Activated naive CD4-positive, alpha-beta T cell (primary cell): ENCODE measurements at regions not wholly inside any gene's neighbourhood (a gene's known extent, or its start where the extent isn't known, plus 50 kb on each side); places are given as distances from the start of the nearest gene placed in this dataset.
A peak's percentile ranks its signal among the peaks of the same experiment; 100 is the strongest.
"Not testable (repeated sequence)": the region's sequence is repeated elsewhere in the genome, so short reads cannot be mapped to it uniquely, and the experiment has no call there.

Experiments used
- DNase-seq, 4 experiments: peaks; one replicate each; lab custom pipeline; 2025; lab: John Stamatoyannopoulos, UW

DNA sequence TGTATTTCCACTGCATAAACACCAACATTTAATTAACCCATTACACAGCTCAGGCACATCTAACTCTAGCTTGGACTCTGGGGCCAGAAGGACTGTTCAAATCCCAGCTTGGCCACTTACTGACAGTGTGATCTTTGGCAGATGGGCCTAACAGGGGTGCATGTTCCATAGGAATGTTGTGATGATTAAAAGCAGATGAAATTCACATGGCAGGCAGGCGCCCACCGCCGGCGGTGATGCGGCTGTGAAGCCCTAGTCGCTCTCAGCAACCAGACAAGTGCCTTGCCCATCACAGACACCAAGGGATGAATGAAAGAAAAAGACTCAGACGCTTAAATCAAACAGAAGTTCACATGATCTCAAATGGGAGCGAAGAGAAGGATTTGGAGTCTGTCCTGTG lies 84.6 kb upstream of the WSB1 start:
- no peak for DNase-seq

DNA sequence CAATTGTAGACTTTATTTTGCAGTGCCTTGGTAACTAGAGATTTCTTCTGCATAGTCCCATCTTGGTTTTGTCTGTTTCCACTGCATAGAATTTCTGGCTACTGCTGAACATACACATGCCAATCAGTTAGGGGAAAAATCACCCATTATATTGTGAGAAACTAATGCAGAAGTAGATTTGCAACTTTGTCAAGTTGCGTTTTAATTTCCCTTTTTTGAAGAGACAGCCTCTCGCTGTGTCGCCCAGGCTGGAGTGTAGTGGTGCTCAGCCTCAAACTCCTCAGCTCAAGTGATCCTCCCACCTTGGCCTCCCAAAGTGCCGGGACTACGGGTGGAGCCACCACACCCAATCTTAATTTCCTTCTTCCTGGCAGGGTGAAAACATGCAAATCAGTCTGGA lies 83.1 kb upstream of the WSB1 start:
- not testable (repeated sequence) for DNase-seq

DNA sequence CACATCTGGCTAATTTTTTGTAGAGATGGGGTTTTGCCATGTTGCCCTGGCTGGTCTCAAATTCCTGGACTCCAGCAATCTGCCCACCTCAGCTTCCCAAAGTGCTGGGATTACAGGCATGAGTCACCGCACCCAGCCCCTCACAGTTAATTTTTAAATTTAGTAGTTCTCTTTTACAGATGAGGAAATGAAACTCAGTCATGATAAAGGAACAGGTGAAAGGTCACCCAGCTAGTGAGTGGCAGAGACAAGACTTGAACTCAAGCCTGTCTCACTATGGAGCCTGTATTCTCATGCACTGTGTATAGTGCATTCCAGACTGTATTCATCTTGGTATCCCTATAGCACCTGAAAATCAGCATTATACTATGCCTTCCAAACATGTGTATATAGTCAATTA lies 77.1 kb upstream of the WSB1 start:
- no peak for DNase-seq

DNA sequence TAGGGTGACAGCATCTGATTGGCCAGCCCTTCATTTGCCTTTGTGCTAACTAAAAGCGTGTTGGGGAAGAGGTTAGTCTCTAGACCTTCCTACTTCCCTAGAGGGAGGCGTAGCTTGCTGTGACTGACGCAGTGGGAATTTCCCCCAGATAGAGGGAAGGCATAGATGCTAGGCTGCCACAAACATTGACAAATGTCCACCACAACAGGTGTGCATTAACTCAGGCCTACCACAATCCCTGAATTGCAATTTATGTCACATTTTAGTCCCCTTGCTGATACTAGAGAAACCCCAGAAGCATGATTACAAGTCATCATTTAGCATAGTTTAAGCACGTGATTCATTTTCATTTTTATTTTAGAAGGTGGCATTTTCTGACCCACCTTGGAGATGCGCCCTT lies 76.3 kb upstream of the WSB1 start:
- DNase-seq = no peak

DNA sequence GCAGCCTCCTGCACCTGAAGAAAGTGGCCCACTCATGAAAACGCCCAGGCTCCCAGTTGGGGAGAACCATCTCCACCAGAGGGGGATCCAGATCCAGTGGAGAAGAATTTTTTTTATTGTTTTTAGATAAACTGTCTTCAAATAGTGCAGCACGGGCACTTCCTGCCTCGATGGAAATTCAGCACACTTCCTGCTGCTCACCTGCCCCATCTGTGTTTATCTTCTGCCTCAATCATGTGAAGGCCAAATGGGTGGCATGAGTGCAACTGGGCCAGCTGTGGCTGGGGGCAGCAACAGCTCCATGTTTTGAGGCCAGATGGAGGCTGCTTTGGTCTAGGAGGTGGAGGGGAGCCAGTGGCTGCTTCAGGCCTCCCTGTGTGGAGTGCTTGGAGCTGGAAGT lies 75.9 kb upstream of the WSB1 start:
- DNase-seq = no peak

DNA sequence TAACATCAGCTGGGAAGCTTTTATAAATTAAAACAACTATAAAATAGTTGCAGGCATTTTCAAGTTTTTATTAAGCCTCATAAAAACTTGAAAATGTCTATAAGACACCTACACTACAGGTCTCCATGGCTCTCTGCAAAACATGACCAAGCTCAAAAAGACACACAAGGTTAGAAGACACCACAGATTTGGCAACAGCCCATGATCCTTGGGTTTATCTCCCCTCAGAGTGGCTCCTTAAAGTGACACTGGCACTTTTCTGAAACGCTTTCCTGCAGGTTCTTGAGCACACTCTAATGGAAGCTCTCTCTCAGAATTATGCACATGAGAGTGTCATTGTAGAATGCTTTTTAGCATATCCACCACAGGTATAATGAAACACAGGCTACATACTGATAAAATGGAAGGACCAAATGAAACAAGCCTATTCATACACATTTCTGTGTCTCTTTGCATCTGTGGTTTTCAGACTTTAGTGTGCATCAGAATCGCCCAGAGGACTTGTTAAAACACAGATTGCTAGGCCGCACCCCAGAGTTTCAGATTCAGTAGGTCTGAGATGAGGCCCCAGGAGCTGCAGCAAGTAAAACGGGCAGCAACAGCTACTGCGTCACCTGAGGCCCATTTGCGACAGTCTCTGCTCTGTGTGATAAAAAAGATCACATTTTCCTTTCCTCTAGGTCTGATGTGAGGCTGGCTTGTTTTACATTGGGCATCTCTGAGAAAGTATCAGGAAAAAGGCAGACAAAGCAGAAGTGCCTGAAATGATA lies 75.0 kb upstream of the WSB1 start:
- no peak for DNase-seq

DNA sequence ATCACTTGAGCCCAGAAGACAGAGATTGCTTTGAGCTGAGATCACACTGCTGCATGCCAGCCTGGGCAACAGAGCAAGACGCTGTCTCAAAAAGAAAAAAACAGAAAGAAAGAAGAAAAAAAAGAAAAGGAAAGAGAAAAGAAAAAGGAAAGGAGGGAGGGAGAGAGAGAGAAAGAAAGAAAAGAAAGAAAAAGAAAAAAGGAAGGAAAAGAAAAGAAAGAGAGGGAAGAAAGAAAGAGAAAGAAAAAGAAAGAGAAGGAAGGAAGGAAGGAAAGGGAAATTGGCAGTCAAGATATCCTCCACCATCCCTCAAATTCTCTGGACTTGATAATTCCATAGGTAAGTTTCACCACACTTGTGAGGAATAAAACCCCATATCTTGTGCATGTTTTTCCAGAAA lies 71.4 kb upstream of the WSB1 start:
- DNase-seq = no peak

DNA sequence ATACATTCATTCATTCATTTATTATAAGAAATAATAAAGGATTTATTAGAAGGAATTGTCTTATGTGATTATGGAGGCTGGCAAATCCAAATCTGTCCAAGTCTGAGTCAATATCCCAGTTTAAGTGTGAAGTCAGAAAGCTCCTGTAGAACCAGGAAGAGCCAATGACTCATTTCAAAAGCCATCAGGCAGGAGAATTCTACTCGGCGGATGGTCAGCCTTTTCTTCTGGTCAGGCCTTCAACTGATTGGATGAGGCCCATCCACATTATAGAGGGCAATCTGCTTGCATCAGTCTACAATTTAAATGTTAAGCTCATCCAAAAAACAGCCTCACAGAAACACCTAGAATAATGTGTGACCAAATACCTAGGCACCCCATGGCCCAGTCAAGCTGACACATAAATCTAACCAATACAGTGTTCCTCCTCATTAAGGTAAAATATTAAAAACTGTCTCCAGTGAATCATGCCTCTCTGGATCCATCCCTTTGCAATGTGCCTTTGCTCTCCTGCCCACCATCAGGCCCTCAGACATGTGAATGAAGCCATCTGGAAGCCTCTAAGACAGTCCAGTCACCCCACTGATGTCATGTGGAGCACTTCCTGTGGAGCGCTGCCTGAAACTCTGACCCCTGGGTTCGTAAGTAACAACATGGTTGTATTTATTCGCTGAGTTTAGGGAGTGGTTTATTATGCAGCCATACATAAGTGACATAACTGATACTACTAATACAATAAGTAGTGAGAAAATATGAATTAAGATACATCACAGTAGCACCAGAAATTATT lies 69.2 kb upstream of the WSB1 start:
- DNase-seq = no peak

DNA sequence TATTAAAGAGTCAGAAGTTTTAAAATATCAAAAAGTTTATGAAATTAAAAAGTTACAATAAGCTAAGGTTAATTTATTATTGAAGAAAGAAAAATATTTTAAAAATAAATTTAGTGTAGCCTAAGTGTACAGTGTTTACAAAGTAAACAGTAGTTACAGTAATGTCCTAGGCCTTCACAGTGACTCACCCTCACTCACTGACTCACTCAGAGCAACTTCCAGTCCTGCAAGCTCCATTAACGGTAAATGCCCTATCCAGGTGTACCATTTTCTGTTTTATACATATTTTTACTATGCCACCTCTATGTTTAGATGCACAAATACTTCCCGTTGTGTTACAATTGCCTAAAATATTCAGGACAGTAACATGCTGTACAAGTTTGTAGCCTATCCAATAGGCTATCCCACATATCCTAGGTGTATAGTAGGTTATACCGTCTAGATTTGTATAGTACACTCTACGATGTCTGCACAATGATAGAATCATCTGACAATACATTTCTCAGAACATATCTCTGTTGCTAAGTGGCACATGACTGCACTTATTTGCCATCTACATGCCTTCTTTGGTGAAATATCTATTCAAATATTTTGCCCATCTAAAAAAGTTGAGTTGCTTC lies 67.2 kb upstream of the WSB1 start:
- no peak for DNase-seq

DNA sequence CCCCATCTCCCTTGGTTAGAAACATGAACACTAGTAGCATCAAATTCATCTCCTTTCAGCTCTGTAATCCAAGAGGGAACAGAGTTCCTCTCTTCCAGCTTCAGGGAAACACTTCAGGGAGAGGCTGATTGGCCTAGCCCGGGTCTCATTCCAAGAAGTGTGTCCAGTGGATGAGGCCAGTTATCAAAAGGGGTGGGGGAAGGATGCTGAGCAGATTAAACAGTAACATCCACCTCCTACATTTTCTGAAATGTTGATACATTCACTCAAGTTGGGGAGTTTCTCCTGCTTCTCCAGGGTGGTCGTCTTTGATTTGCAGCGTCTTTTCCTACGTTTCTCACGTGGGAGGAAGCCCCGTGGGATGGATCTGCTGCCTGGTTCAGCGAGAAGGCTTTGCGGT lies 62.9 kb upstream of the WSB1 start:
- no peak for DNase-seq

DNA sequence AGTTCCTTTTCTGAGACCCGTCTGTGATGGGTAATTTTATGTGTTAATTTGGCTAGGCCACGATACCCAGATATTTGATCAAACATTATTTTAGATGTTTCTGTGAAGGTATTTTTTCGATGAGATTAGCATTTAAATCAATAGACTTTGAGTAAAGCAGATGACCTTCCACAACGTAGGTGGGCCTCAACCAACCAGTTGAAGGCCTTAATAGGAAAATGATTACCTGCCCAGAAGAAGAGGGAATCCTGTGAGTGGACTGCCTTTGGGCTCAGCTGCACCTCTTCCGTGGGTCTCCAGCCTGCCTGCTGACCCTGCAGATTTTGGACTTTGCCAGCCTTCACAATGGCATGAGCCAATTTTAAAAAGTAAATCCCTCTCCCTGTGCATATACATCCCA lies 61.6 kb upstream of the WSB1 start:
- DNase-seq = no peak

DNA sequence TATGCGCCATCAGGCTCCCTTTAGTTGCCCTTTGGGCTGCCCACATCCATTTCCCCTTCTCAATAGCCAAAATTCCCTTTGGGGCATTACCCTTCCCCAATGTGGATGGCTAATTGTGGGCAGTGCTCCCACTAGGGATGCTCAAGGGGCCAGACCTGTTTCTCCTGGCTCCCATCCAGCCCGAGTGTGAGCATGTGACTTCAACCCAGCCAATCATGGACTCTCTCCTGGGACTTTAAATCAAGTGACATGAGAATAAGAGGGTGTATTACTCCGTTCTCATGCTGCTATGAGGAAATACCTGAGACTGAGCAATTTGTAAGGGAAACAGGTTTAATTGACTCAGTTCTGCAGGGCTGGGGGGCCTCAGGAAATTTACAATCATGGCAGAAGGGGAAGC lies 60.9 kb upstream of the WSB1 start:
- no peak for DNase-seq

DNA sequence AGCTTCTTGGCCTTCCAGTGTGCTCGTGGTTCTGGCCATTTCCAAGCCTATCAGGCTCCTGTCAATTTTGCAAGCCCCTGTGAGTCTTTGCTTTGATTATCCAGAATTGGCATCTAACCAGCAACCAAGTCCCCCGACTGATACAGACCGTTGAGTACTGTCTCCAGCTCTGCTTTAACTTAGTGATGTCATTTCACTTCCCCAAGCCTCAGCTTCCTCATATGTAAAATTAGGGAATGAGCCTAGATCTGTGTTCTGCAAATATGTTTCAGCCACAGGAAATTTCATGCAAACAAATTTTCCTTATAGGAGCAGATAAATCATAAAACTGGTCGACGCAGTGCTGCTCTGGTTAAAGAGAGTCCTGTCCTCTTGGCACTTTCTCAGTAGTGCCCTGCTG lies 60.1 kb upstream of the WSB1 start:
- DNase-seq = no peak

DNA sequence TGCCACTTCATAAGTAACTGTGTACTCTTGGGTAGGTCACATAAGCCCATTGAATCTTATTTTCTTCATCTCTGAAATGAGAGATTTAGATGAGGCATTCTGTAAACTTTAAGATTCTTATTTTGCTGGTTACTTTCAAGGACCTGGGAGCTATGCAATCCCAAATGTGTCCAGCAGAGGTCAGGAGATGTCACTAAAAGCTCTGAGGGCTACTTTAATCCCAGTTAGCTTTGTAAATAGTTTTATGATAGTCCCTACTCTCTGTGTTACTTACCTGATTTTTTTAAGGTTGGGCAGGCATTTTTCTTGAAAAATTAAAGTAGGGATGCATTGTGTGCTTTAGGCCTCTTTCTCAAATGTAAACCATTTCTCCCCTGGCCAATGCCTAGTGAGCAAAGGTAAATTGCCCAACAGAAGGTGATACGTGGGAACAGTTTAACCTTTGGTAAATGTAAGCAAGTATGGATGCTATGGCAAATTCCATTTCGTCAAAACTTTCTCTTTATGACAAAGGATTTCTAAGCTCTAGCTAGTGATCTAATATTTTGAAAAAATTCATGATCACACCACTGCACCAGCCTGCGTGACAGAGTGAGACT lies 57.1 kb upstream of the WSB1 start:
- peak; percentile 4 to 64 (median 48) for DNase-seq

DNA sequence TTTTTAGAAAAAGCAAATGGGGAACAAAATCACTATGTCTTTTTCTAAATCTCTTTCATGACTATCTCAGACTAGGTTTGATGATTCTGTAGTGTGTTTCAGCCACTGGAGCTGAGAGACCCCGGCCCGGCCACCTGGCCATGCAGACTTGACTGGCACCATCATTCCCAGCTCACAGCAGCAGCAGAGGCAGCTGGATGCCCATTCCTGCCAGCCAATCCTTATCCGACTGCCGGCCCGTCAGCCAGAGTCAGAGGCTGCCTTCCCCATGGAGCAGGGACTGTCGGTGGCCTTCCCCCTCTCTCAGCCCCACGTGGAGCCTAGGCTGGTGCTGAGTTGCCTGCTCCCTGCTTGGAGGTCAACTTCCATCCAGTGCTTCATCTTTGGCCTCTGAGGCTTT lies 56.0 kb upstream of the WSB1 start:
- DNase-seq = no peak

DNA sequence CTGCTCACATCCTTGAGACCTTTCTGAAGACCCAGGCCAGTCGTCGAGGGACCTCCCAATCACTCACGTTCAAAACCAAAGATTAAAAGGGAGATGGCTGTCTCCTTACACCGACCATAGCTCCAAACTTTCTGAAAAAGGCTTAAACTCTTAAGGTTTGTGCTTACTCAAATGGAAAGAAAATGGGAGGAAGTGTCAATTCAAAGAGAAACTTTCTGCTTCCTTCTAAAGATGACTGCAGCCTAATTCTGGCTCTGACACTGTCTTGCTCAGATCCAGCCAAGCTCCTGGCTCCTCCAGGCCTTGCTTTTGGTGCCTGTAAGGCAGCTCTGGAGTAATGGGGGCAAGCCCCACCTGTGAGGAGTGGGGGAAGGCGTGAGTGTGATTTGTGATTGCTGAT lies 54.9 kb upstream of the WSB1 start:
- no peak for DNase-seq

DNA sequence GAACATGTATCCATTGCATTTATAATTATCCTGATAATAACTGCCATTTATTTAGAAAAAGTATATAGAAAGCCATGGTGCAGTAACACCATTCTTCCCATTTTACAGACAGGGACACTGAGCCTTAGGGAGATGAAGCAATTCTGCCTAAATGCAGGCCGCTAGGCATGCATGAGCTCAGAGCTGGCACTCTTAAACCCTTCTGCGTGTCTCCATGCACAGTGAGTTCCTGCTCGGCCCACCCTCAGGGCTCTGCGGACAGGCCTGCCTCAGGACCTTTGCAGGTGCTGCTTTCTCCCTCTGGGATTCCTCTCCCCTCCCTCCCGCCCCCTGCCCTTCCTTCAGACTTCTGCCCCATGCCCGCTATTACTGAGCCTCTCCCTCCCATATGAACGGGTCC lies 54.3 kb upstream of the WSB1 start:
- DNase-seq = no peak

DNA sequence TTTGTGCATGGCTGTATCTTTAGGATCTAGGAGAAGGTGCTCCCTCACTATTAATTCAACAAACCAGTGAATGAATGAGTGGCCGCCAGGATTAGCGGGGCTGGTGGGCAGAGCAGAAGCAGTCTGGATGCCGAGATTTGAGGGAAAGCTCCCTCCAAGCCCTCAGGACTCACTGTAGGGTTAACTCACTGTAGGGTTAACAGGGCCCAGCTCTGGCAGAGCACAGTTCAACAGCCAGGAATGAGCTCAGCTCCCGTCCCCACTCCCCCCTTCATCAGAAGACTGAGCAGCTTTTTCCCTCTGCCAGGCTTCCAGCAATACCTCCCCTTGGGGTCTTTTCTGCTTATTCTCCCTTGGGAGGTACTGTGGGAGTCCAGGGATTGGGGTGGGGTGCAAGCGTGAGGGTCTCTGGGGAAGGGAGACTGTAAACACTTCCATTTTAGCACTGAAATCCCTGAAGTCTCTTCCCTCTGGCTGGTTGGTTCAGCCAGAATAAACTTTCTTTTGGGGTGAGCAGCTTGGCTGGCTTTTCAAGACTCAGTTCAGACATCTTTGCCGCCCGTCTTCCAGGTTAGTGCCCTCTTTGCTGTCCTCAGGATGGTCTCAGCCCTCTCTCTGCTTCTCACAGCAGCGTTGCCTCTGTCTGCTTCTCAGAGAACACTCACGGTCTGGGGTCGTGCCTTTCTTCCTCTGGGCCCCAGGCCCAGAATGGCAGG lies 53.7 kb upstream of the WSB1 start:
- DNase-seq = no peak

DNA sequence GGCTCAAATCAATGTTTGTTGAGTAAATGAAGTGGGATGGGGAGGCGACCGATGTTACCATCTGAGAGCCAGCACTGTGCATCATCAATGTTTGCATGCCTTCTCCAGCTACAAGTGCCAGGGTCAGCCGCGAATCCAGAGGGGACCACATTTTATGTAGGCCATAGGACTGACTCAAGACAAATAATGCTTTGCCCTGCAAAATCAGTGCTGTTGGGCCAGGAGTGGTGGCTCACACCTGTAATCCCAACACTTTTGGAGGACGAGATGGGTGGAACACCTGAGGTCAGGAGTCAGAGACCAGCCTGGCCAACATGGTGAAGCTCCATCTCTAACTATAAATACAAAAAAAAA lies 53.1 kb upstream of the WSB1 start:
- no peak for DNase-seq

DNA sequence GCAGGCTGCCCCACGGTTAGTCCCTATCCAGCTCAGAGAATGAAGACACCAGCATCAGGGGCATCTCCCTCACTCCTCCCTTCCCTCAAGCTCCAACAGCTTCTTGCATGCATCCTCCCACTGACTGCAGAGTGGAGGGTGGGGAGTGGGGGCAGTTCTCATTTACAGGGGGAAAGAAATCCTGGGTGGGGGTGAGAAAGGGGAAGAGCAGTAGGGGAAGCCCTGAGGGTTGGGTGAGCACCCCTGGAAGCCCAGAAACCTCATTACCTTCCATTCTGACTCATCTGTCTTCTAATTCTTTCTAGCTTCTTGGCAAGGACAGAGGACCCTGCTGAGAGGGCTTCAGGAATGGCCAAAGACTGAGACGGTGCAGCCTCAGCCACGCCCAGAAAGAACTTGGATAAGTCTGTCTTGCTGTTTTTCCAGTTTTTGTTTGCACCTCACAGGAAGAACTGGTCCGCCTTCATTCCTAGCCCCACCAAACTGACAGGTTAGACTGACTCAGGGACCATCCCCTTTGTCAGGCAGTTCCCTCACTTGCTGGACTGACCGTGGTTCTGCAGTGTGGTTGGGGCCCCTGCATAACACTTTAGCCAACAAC lies 52.5 kb upstream of the WSB1 start:
- DNase-seq = no peak

DNA sequence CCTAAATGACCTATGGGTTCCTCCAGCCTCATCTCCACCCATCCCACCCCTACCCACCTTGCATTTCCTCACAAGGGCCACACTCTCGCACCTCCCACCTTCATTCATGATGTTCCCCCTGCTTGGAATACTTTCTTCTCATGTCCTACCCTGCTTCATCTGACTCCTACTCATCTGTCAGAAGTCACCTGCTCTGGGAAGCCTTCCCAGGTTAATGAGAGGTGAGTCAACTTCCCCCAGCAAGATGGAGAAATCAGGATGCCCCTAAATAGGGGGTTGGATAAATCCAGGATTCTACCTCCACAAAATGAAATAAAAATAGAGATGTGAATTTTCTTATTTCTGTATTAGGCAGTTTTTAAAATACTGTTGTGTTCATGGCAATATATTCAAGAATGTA lies 51.0 kb upstream of the WSB1 start:
- DNase-seq = no peak

DNA sequence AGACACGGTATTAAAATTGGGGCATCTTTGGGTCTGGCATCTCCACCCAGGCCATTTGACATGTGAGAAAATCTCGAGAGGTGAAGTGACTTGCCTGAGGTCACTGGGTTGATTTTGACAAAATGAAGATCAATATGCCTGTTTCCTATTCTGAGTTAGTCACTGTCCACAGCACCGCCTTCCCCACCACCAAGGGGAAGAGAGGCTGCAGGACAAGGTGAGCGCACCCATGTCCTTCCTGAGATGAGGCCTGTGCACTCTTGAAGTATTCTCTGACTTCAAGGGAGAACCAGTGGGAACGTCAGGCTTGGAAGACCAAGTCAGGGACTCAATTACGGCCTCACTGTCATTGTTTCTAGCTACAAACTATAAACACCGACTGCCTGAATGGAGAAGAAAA lies 49.9 kb upstream of the WSB1 start:
- no peak for DNase-seq
